OCI-LY1 (cell line): ENCODE measurements at regions not wholly inside any gene's neighbourhood (a gene's known extent, or its start where the extent isn't known, plus 50 kb on each side); places are given as distances from the start of the nearest gene placed in this dataset.

Experiments used
- H2AFZ ChIP-seq: fragments of 200-600 bp; sonication (generic), shearing (Covaris generic); 2 replicates; pipeline ENCODE4 v1.6.0; 2014; ENCODE audit warnings: antibody characterized with exemption, mild to moderate bottlenecking, low read length
- H3F3A ChIP-seq: fragments of 200-600 bp; sonication (generic), shearing (Covaris generic); 2 replicates; pipeline ENCODE4 v1.6.0; 2014; ENCODE audit warnings: mild to moderate bottlenecking, antibody characterized with exemption, low read length, moderate library complexity; ENCODE audit not compliant: insufficient read depth
- H3K27ac ChIP-seq: fragments of 200-600 bp; sonication (generic); 2 replicates; pipeline ENCODE4 v1.5.1; 2014; ENCODE audit warnings: low read length, mixed run types, mild to moderate bottlenecking, low read depth; ENCODE audit not compliant: poor library complexity, severe bottlenecking
- H3K27me3 ChIP-seq: fragments of 200-600 bp; sonication (generic); 2 replicates; pipeline ENCODE4 v1.6.0; 2014; ENCODE audit warnings: antibody characterized with exemption, mild to moderate bottlenecking, low read length, moderate library complexity; ENCODE audit not compliant: insufficient read depth
- H3K36me3 ChIP-seq: fragments of 200-600 bp; sonication (generic); 2 replicates; pipeline ENCODE4 v1.6.1; 2014; ENCODE audit warnings: mild to moderate bottlenecking, antibody characterized with exemption, low read length, moderate library complexity, mixed read lengths; ENCODE audit not compliant: insufficient read depth
- H3K4me1 ChIP-seq: fragments of 200-600 bp; sonication (generic); 2 replicates; pipeline ENCODE4 v1.5.1; 2014; ENCODE audit warnings: mild to moderate bottlenecking, low read length, moderate library complexity; ENCODE audit not compliant: insufficient read depth, severe bottlenecking
- H3K4me2 ChIP-seq: fragments of 200-600 bp; sonication (generic), shearing (Covaris generic); 2 replicates; pipeline ENCODE4 v1.6.1; 2014; ENCODE audit warnings: low read length
- H3K4me3 ChIP-seq: fragments of 200-600 bp; sonication (generic); 2 replicates; pipeline ENCODE4 v1.5.1; 2014; ENCODE audit warnings: low read length, low read depth, mild to moderate bottlenecking, mixed read lengths; ENCODE audit not compliant: poor library complexity, severe bottlenecking
- H3K79me2 ChIP-seq: fragments of 200-600 bp; shearing (Covaris generic); 2 replicates; pipeline ENCODE4 v1.6.1; 2016; ENCODE audit warnings: mixed run types, low read length, mixed read lengths; ENCODE audit not compliant: insufficient read depth
- H3K9ac ChIP-seq: fragments of 200-600 bp; sonication (generic), shearing (Covaris generic); 2 replicates; pipeline ENCODE4 v1.6.1; 2014; ENCODE audit warnings: mild to moderate bottlenecking, low read length, mixed read lengths
- H3K9me2 ChIP-seq: fragments of 200-600 bp; sonication (generic), shearing (Covaris generic); 2 replicates; pipeline ENCODE4 v1.6.1; 2014; ENCODE audit warnings: low read depth, mild to moderate bottlenecking, low read length, mixed read lengths
- H3K9me3 ChIP-seq: fragments of 200-600 bp; shearing (Covaris generic); 2 replicates; pipeline ENCODE4 v1.6.1; 2014; ENCODE audit warnings: low read length, mixed read lengths
- H4K20me1 ChIP-seq: fragments of 200-600 bp; sonication (generic), shearing (Covaris generic); 2 replicates; pipeline ENCODE4 v1.6.0; 2016; ENCODE audit warnings: mild to moderate bottlenecking, low read length; ENCODE audit not compliant: insufficient read depth
- EZH2 ChIP-seq: fragments of 200-600 bp; sonication (generic), shearing (Covaris generic); IDR thresholded peaks from 2 replicates; pipeline ENCODE4 v1.8.0; 2017; ENCODE audit warnings: borderline replicate concordance, mixed run types, mild to moderate bottlenecking, antibody characterized with exemption, low read length, moderate library complexity, mixed read lengths
- TF ChIP-seq, protein P1 (sequence below): fragments of 200-600 bp; sonication (generic), shearing (Covaris generic); IDR thresholded peaks from 2 replicates; pipeline ENCODE4 v1.5.1; 2017; ENCODE audit warnings: mild to moderate bottlenecking, antibody characterized with exemption, low read length, moderate library complexity, mixed read lengths

DNA sequence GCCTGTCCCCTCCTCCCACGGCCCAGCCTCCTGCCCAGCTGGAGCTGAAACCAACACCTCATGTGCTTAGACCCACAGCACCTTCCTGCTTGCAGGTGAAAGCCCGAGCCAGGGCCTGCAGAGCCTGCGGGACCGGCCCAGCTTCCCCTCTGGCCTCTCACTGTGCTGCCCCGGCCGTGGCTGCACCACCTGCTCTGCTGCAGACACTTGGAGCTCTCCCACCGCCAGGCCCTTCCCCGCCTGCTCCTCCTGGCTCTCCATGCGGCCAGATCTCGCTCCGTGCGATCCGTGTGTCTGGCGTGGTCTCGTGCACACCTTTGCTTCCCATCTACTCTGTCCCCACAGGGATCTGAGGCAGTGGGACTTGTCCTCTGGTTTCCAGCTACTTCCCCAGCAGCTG is 72.2 kb upstream of the FBRSL1 start:
- Histone ChIP-seq H3K27me3 (no peaks in the 10 kb centered on the region; the same call in 1 of the 2 replicates), H3K4me2 (no peak overlapping the region), H3K4me3 (no peak overlapping the region)

DNA sequence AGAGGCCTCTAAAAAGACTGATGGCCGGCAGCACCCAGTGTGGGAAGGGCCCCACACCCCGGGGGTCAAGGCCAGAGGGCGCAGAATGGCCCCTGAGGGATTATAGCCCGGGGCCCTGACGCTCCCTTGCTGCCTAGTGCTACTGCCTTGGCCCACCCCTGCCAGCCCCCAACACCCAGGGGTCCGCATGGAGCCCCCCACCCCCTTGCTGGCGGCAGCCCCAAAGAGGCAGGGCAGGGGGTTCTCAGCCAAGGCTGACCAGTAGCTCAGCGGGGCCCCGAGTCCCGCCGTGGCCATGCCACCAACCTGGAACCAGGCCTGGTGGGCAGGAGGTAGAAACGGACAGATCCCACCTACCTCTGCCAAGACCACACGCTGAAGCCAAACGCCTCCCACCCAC is 73.1 kb upstream of the FBRSL1 start:
- H3K36me3 ChIP-seq = no peaks in the 10 kb centered on the region; the same call in 1 of the 2 replicates
- H3K79me2 ChIP-seq = no peaks in the 10 kb centered on the region
- no peak overlapping the region for H3K4me2 ChIP-seq
- H3K9ac ChIP-seq = no peak overlapping the region
- H3K9me2 ChIP-seq = no peaks in the 10 kb centered on the region
- no peaks in the 10 kb centered on the region for H4K20me1 ChIP-seq
- no peaks in the 10 kb centered on the region for H3K9me3 ChIP-seq
- H2AFZ ChIP-seq = no peak overlapping the region
- no peak overlapping the region for H3K4me3 ChIP-seq
- H3K4me1 ChIP-seq = no peaks in the 10 kb centered on the region
- no peaks in the 10 kb centered on the region for H3F3A ChIP-seq
- no peak overlapping the region for H3K27ac ChIP-seq
- no peak for TF ChIP-seq EZH2
- TF ChIP-seq, protein P1, sequence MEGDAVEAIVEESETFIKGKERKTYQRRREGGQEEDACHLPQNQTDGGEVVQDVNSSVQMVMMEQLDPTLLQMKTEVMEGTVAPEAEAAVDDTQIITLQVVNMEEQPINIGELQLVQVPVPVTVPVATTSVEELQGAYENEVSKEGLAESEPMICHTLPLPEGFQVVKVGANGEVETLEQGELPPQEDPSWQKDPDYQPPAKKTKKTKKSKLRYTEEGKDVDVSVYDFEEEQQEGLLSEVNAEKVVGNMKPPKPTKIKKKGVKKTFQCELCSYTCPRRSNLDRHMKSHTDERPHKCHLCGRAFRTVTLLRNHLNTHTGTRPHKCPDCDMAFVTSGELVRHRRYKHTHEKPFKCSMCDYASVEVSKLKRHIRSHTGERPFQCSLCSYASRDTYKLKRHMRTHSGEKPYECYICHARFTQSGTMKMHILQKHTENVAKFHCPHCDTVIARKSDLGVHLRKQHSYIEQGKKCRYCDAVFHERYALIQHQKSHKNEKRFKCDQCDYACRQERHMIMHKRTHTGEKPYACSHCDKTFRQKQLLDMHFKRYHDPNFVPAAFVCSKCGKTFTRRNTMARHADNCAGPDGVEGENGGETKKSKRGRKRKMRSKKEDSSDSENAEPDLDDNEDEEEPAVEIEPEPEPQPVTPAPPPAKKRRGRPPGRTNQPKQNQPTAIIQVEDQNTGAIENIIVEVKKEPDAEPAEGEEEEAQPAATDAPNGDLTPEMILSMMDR = no peak
- H3K27me3 ChIP-seq = no peaks in the 10 kb centered on the region; the same call in 1 of the 2 replicates

More for the DNA sequence above, 72.2 kb upstream of the FBRSL1 start:
- Histone ChIP-seq H2AFZ (no peak overlapping the region), H3K27ac (no peak overlapping the region), H3K9me3 (no peaks in the 10 kb centered on the region), H3K9me2 (no peaks in the 10 kb centered on the region), H3F3A (no peaks in the 10 kb centered on the region), H4K20me1 (no peaks in the 10 kb centered on the region), H3K9ac (no peak overlapping the region), H3K4me1 (no peaks in the 10 kb centered on the region), H3K36me3 (no peaks in the 10 kb centered on the region; the same call in 1 of the 2 replicates), H3K79me2 (no peaks in the 10 kb centered on the region)
- TF ChIP-seq, protein P1 = no peak
- no peak for TF ChIP-seq EZH2

DNA sequence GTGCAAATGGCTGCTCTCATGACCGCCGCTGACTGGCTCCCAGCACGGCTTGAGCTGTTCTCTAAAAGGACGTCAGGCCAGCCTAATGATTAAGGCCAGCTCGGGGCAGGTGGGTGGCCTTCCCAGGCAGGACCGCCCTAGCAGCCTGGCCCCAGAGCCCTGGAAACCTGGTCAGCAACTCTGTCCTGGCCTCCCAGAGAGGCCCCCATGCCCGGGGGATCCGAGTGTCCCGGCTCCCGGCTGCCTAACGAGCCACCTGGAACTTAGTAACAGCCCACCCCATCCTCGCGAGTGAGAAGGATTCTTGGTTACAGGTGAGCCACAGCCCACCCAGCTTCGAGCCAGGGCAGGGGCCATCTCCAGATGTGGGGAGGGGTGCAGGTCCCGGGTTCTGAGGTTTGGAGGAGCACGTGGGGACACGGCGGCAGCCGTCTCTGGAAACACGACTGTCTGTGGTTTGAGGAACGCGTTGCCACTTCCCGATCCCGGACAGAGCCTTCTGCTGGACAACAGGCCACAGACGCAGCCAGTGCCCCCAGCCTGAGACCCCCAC is 73.8 kb upstream of the FBRSL1 start:
- no peaks in the 10 kb centered on the region; the same call in 1 of the 2 replicates for H3K27me3 ChIP-seq
- no peaks in the 10 kb centered on the region for H3F3A ChIP-seq
- H3K4me3 ChIP-seq = no peak overlapping the region
- H3K4me2 ChIP-seq = no peak overlapping the region
- no peak overlapping the region for H3K27ac ChIP-seq
- no peak overlapping the region for H3K9ac ChIP-seq
- TF ChIP-seq, protein P1 = no peak
- no peak for TF ChIP-seq EZH2
- no peak overlapping the region for H2AFZ ChIP-seq
- no peaks in the 10 kb centered on the region for H3K9me3 ChIP-seq
- no peaks in the 10 kb centered on the region for H3K79me2 ChIP-seq
- H3K4me1 ChIP-seq = no peaks in the 10 kb centered on the region
- H4K20me1 ChIP-seq = no peaks in the 10 kb centered on the region
- no peaks in the 10 kb centered on the region for H3K36me3 ChIP-seq
- no peaks in the 10 kb centered on the region for H3K9me2 ChIP-seq
